HG02623 (cell line): ENCODE measurements at regions not wholly inside any gene's neighbourhood (a gene's known extent, or its start where the extent isn't known, plus 50 kb on each side); places are given as distances from the start of the nearest gene placed in this dataset.

Experiments
- ATAC-seq: cut with Tn5 transposase; IDR thresholded peaks from one replicate; pipeline ENCODE4 v1.9.1; 2021; ENCODE audit warnings: moderate library complexity; ENCODE audit not compliant: unreplicated experiment

DNA sequence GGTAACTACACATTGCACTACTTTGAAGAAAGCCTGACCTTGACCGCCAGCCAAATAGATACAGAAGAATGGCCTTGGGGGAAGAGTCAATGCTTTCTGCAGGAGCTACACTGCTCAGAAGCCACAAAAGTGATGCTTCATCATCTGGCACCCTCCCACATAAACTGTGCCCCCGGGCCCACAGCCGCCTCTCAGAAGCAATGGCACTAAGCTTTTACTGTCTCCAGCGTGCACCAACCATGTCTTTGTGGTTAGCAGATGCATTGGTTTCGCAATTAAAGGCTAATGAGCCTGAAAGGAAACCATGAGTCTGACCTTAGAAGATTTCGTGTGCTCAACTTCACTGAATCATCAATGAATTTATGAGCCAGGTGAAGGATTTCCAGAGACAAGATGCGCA is 209.4 kb upstream of the TRIB2 start:
- ATAC-seq = peak; percentile 61

DNA sequence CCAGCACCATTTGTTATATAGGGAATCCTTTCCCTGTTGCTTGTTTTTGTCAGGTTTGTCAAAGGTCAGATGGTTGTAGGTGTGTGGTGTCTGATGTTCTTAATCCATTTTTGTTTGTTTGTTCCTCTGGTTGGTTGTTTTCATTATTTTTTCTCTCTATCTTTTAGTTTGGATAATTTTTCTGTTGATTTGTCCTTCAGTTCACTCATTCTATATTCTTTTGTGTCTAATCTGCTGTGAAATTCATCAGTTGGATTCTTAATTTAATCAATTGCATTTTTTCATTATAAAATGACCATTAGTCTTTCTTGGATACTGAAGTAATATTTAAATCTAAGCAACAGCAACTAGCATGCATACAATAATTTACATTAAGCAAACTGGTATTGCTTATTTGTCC is 206.7 kb upstream of the TRIB2 start:
- no peak for ATAC-seq

DNA sequence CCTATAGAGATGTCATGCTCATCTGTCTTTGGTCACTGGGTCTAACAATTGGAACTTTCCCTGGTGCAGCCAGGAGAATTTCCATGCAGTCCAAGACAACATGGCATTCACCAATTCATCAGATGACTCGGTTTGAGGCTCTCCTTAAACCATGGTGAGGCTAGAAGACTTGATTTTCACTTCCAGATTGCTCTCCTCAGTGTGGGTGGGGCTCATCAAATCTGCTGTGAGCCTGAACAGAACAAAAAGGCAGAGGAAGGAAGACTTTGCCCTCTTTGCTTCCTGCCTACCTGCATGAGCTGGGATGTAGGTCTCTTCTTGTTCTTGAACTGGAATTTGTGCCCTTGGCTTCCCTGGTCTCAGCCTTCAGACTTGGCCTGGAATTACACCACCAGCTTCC is 203.4 kb upstream of the TRIB2 start:
- no peak for ATAC-seq

- ATAC-seq = no peak
Observed at GRCh38 chr2:12514168-12514567, 202.6 kb upstream of the TRIB2 start.

DNA sequence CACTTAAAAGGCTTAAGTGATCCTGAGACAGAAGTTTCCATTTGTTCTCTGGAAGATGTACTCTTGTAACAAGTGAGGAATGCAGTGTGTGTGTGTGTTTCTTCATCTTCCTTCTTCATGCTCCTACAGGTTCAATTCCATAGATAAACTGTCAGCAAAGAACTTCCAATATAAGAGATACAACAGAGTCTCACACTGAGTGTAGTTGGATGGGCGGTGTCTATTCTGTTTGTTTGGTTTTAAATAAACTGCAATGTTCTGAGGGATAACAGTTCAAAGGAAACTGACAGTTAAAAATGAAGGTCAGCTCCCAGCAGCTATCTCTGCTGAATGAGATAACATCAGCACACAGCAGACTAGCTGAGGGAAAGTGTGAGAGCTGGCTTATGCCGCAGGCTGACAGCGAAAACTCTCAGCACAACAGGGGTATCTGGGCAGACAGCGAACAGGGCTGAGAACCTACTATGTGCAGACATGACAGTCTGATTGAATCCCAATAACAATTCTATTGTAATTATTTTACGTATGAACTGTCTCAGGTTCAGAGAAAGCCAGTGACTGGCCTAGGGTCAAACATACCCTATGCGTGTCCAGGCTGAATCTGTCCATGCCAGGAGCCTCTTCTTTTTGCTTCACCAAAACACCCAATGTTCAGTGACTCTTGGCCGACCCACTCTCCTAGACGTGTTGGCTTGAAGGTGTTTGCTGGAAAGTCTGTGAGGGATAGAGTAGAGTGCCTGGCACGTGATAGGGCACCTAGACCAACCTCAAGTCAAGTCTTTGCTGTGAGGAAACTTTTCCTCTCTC is 201.9 kb upstream of the TRIB2 start:
- ATAC-seq = no peak

- no peak for ATAC-seq
Observed at GRCh38 chr2:12515871-12516270, 200.9 kb upstream of the TRIB2 start.

- no peak for ATAC-seq
Observed at GRCh38 chr2:12533337-12534005, 183.3 kb upstream of the TRIB2 start.

DNA sequence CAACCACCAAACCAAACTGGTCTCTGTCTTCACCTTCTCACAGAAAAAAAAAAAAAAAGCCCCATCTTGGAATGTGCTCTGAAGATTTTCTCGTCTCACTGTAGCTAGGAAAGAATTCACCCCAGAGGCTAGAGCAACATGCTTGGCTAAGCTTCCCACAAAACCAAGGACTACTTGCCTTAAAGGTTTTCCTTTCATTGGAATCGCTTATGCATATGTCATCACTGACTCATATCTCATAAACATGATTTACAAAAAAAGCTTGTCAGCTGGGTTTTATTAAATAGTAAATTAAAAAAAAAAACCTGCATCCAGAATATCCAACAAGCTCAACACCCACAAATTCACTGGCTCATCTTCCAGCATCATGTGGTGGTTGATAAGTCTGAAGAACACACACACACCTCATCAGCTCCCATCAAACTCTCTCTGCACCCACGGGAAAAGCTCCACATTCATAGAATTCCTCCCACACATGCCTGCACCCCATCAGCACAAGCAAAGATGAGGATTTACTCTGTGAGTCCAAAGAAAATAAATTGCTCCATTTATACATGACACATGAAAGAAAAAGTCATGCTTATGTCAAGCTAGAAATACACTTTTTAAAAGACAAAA is 182.0 kb upstream of the TRIB2 start:
- no peak for ATAC-seq

DNA sequence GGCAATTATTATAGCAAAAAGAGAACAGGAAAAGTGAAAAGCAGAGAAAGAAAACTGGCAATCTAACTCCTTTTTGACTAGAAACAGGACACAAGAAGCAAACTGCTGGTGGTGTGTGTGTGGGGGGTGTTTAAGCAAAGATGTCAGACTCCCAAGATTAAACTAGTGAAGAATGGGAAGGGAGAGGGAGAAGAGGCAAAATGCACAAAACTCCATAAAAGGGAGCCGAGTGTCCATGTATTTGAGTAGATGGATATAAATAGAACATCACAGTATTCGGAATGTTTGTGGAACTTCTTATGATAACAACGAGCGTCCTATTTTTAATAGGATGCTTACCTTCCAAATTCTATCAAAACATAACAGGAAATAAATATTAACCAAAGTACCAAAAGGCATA is 179.8 kb upstream of the TRIB2 start:
- ATAC-seq = no peak

DNA sequence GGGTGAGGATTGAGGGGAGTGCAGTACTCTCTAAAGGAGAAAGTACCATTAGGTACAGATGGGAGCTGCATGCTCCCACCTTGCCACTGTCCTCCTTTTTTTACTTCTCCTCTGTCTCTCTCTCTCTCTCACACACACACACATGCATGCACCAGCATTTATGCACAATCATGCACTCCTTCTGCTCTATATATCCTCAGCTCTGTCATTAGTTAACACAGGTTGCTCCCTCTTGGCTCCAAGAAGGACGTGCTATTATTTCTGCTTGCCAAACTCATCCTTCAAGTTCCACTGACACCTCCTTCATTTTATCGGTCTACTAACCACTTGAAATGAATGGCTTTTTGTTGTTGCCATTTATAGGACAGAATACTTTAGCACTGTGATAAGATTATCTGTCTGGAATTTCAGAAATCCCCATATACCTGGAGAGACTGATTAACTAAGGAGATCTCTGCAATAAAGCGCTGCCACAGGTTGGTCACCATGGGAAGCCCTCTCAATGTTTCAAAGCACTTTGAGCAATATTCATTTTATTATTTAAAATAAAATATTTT is 178.5 kb upstream of the TRIB2 start:
- no peak for ATAC-seq

DNA sequence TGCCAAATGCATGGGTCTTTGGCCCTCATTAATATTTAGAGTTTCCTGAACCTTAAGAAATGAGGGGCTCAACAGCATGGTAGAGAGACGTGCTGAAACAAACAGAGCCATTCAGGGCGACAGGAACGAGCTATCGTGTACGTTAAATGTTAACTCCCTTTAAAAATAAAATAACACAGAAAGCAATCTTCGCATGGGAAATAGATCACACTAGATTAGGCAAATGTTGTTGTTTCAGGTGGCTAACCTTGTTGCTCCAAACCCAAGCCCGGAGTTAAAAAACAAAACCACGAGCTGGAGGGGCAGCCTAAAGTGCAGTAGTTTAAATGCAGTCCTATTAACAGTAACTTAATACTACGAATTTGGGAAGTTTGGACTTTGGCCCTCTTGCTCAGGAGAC is 177.4 kb upstream of the TRIB2 start:
- no peak for ATAC-seq

- ATAC-seq = no peak
Observed at GRCh38 chr2:12539776-12540562, 176.8 kb upstream of the TRIB2 start.

DNA sequence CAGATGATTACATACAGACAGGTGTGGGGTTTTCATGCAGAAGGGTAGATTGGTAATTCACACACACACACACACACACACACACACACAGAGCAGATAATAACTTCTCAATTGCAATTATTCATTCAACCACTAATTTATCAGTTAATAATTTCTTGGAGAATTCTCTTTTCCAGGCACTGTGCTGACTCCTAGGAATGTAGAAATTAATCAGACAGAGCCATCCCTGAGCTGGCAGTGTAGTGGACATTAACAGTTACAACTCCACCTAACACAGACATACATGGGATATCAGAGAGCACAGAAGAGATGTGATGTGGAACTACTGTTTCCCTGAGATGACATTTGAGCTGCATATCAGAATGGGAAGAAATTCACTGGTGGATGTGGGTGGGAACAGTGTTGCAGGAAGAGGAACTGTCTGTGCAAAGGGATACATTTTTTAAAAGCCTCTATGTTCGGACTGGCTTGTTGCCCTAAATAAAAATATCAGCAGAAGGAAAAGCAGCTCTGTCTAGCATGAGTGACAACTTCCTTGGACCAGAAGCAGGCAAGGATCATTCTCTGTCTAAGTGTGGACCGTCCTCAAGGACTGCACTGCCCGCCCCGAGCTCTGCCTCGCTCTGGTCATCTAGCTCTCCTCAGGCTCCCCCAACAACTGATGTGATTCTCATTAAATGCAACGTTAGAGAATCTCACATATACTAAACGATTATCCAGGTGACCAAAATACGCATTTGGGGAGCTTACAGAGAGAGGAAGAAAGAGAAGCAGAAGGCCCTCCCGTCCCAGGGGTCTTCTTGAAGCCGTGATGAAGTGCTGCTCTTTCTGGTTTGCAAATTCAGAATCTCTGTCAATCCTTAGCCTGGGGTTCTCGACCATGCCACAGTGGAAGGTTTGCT is 173.4 kb upstream of the TRIB2 start:
- no peak for ATAC-seq

DNA sequence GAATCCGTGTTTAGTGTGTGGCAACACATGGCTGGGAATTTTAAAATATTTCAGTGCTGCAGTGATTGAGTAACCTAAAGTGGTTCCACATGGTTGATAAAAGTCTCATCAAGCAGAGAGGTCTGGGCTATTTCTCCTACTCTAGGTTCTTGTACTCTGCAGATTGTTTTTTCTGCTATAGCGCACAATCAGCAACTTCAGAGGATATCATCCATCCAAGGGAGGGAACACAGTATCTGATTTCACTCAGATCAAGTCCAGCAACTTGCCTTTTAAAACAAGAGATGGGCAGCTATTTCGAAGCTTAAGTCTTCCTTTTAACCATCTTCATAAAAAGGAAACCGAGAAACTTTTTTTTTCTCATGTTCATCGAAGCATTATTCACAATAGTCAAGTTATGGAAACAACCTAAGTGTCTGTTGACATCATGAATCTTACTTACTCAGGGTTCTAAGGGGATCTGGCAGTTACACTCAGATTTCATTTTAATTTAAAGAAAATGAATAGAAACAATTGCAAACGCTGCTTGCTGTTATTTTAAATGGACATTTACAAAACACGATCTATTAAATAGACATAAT is 172.7 kb upstream of the TRIB2 start:
- peak; percentile 66 for ATAC-seq

- ATAC-seq = no peak
Observed at GRCh38 chr2:12547566-12548170, 169.1 kb upstream of the TRIB2 start.

DNA sequence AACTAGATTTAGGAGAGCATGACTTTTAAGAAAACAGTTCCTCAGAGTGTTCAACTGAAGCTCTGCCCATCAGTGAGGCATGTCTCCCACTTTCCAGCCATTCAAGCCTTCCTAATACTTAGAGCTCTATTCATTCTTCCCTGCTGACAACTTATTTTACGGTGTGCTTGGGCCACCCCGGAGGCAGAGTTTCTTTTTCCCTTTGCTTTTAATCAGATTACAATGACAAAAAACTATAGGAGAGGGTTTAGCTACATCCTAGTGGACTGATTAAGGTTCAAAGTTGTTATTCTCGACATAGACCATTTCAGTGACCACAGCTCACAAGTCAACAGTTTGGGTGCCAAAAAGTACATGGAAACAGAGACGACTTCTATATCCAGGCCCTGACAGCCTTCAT is 167.8 kb upstream of the TRIB2 start:
- no peak for ATAC-seq

GRCh38 chr2:12549641-12550040 is 167.1 kb upstream of the TRIB2 start:
- ATAC-seq = no peak

DNA sequence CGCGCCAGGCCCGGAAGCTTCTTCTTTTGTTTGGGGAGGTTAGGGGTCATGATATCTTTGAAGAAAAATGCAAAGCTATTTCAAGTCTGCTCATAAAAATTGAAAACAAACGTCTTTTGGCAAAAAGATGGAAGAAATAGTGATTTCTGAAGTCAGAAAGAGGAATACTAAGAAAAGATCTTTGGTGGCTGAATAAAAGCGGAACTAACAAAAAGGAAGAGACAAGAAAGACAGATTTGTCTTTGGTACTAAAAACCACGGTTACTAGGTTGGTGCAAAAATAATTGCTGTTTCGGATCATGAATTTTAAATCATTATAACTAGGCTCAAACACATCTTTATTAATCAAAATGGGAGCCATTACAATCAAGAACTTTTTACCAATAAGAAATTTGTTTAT is 164.6 kb upstream of the TRIB2 start:
- no peak for ATAC-seq
